ENCODE measurements at regions not wholly inside any gene's neighbourhood (a gene's known extent, or its start where the extent isn't known, plus 50 kb on each side); places are given as distances from the start of the nearest gene placed in this dataset.

GRCh38 chr2:125630377-125630776 lies 1025.6 kb upstream of the GYPC start:
- no peak overlapping the region for H3K27ac ChIP-seq (ENCODE audit: low read depth in 2 of 2, low read length in 2 of 2)
- no peak overlapping the region for H3K9ac ChIP-seq (ENCODE audit: low read length in 3 of 3)
- H3K36me3 ChIP-seq (ENCODE audit: control insufficient read depth in 2 of 3, insufficient read depth in 3 of 3, low read length in 3 of 3) = no peaks in the 10 kb centered on the region
- DNase-seq (no peak), FAIRE-seq (no peak)
- H3K4me1 ChIP-seq (ENCODE audit: control insufficient read depth in 2 of 3, insufficient read depth in 2 of 3, low read depth in 1 of 3, low read length in 3 of 3) = no peaks in the 10 kb centered on the region
- intact Hi-C loops (cut with DNase I) = no loop called here
- no peaks in the 10 kb centered on the region for H3K27me3 ChIP-seq (ENCODE audit: control insufficient read depth, insufficient read depth, low read length)
- TF ChIP-seq CTCF (IDR thresholded peaks at IDR 0.05; ENCODE audit: borderline replicate concordance, extremely low read depth, insufficient read depth) = no peak
- no peak overlapping the region for H3K4me3 ChIP-seq (ENCODE audit: low read length in 3 of 3)
- no peaks in the 10 kb centered on the region for H3K9me3 ChIP-seq (ENCODE audit: control insufficient read depth in 2 of 3, insufficient read depth in 1 of 3, low read length in 3 of 3)

GRCh38 chr2:125634662-125635061 lies 1021.3 kb upstream of the GYPC start:
- intact Hi-C loops (cut with DNase I) = no loop called here
- FAIRE-seq (no peak), DNase-seq (peak in 2 of 5 donors; percentile 5 to 17)
- Histone ChIP-seq H3K36me3 (ENCODE audit: control insufficient read depth in 2 of 3, insufficient read depth in 3 of 3, low read length in 3 of 3) (no peaks in the 10 kb centered on the region), H3K4me3 (ENCODE audit: low read length in 3 of 3) (no peak overlapping the region), H3K9me3 (ENCODE audit: control insufficient read depth in 2 of 3, insufficient read depth in 1 of 3, low read length in 3 of 3) (no peaks in the 10 kb centered on the region), H3K4me1 (ENCODE audit: control insufficient read depth in 2 of 3, insufficient read depth in 2 of 3, low read depth in 1 of 3, low read length in 3 of 3) (no peaks in the 10 kb centered on the region), H3K27me3 (ENCODE audit: control insufficient read depth, insufficient read depth, low read length) (no peaks in the 10 kb centered on the region), H3K9ac (ENCODE audit: low read length in 3 of 3) (no peak overlapping the region), H3K27ac (ENCODE audit: low read depth in 2 of 2, low read length in 2 of 2) (no peak overlapping the region)
- no peak for TF ChIP-seq CTCF (IDR thresholded peaks at IDR 0.05; ENCODE audit: borderline replicate concordance, extremely low read depth, insufficient read depth)

GRCh38 chr2:125638345-125638744 lies 1017.6 kb upstream of the GYPC start:
- no peak for FAIRE-seq
- no peak overlapping the region for H3K27ac ChIP-seq (ENCODE audit: low read depth in 2 of 2, low read length in 2 of 2)

More at GRCh38 chr2:125638345-125638744, 1017.6 kb upstream of the GYPC start:
- no peak overlapping the region for H3K4me3 ChIP-seq (ENCODE audit: low read length in 3 of 3)
- no peak for DNase-seq
- H3K36me3 ChIP-seq (ENCODE audit: control insufficient read depth in 2 of 3, insufficient read depth in 3 of 3, low read length in 3 of 3) = no peaks in the 10 kb centered on the region
- TF ChIP-seq CTCF (IDR thresholded peaks at IDR 0.05; ENCODE audit: borderline replicate concordance, extremely low read depth, insufficient read depth) = no peak
- H3K9me3 ChIP-seq (ENCODE audit: control insufficient read depth in 2 of 3, insufficient read depth in 1 of 3, low read length in 3 of 3) = no peaks in the 10 kb centered on the region
- no peak overlapping the region for H3K9ac ChIP-seq (ENCODE audit: low read length in 3 of 3)
- H3K4me1 ChIP-seq (ENCODE audit: control insufficient read depth in 2 of 3, insufficient read depth in 2 of 3, low read depth in 1 of 3, low read length in 3 of 3) = no peaks in the 10 kb centered on the region
- no peaks in the 10 kb centered on the region for H3K27me3 ChIP-seq (ENCODE audit: control insufficient read depth, insufficient read depth, low read length)
- intact Hi-C loops (cut with DNase I) = no loop called here
